Hepatic stellate cell (primary cell): ENCODE measurements at regions not wholly inside any gene's neighbourhood (a gene's known extent, or its start where the extent isn't known, plus 50 kb on each side); places are given as distances from the start of the nearest gene placed in this dataset.
"Not testable (repeated sequence)": the region's sequence is repeated elsewhere in the genome, so short reads cannot be mapped to it uniquely, and the experiment has no call there.

Experiments used
- DNase-seq: peaks from one replicate; pipeline ENCODE4 v3.0.0; 2011; ENCODE audit warnings: low spot score

DNA sequence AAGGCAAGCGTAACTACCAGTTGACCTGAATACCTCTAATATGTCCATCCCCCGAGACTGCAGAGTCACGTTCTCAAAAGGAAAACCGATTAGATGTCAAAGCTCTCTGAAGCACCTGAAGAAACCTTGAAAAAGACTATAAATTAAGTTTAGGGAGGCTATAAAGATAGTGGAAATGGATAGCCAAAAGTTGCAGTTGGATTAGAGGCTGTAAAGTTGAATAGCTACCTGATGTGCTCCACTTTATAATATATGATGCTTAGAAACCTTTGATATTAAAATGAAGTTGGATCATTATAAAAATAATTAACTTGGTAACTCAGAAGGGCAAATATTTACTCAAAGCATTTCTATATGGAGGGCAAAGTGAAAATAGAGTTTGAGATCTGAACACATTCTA lies 506.6 kb upstream of the AGA start:
- DNase-seq: no peak

DNA sequence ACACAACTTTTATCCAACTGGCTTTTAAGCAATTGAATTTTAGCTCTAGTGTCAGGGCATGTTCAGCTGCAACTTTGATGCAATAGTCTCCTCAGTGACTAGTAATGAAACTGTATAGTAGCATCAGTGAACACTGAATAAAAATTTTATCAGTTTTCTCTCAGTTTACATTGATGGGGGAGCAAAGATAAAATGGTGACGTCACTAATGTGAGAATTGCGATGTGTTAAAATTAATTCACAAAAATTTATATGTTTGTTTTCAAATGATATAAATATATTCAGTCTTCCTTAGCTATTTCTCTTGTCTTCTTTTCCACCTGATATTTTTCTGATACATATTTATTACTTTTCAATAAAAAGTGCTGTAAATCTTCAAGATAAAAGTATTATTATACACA lies 508.8 kb upstream of the AGA start:
- DNase-seq: no peak

DNA sequence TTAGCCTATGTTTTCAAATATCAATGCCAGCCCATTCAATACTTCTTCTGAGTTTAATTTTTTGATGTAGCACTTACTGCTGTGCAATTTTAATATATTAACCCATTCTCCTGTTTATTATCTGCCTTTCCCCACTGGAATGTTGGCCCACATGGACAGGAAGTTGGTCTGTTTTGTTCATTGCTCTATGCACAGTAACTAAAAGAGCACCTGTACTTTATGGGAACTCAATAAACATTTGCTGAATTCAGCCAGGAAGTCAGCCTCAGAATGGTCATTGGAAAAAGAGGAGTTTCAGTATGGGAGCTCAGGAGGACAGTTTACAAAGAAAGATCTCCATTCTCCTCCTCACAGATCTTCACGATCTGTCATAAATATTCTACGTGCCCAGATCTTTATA lies 510.5 kb upstream of the AGA start:
- DNase-seq: no peak

DNA sequence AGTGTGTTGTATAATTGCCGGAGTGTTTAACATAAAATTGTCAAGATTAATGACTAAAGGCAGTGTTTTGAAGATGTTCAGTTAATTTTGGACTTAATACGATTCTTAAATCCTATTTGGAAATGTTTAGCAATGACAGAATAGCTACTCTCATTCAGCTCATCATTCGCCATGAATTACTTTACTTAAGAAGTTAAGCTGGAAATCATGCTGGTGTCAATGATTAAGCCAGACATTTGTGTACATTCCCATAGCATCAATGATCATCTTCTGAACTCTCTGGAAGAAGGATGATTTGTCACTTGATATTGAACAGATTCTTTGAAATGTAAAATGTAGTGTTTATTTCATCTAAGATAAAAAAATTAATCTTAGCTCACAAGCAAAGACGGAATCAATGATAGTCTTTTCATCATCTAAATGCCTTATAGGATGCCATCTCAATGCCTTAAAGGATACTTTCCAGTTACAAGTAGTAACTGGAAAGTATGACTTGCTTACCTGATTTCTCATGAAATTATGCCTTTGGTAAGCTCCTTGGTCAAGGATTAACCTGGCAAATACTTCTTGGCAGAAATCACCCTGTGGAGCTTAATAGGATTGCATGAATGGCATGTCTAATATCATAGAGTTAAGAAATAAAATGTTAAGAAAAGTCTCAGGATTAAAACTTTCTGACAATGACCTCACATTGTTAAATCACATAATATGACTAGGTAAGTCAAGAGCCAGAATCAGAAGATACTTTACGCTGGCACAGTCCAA lies 515.5 kb upstream of the AGA start:
- no peak for DNase-seq

DNA sequence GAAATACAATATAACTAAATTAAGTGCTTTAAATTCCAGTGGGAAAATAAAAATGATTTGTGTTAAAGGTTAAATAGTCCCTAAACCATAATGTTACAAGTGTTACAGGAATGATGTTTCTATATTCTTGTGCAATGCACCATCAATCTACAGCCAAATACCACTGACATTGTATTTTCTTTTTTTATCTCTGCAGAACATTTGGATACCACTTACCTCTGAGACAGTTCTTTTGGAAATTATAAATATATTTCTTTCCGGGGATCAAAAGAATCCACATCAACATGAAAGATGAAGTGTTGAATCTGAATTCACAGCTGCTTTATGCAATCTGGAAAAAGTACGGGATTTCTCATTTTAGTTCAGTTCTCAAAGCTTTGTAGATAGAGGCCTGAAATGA lies 518.3 kb upstream of the AGA start:
- DNase-seq: no peak

DNA sequence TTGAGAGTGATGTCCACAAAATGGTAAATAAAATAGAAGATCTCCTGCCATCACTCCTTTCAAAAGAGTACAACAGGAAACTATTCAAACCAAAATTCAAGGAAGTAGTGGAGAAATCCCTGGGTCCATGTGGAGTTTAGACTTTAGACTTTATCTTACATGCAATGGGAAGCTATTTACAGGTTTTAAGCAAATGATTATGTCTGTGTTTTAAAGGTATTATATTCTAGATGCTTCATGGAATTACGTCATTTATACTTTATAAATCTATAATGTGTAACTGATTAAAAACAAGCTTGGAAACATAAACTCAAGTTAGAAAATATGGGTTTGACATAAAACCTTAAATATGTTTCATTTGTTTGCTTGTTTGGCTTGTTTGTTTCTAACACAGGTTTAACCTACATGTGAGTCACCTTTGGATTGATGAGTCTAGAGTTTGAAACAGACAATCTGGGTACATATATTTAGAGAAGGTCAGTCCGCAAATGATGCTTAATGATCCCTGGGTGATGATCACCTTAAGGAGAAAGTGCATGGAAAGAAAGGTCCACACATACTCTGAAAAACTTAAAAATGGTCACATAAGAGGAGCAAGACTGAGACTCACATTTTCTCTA lies 519.6 kb upstream of the AGA start:
- DNase-seq: no peak

DNA sequence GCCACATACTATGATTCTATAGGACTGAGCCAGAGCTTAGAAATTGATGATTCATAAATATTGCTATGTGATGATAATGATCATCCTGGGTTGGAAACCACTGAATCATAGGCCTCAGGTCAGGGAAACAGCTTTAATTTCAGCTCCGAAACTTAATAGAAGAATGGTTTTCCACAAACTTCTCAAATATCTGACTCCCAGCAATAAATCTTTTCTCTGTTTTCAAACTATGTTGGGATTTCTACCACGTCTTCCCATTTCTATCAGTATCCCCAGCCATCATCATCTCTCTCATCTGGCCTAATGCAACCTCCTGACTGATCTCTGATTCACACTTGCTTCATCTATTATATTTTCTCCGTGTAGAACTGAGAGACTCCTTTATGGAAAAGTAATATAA lies 521.8 kb upstream of the AGA start:
- no peak for DNase-seq

DNA sequence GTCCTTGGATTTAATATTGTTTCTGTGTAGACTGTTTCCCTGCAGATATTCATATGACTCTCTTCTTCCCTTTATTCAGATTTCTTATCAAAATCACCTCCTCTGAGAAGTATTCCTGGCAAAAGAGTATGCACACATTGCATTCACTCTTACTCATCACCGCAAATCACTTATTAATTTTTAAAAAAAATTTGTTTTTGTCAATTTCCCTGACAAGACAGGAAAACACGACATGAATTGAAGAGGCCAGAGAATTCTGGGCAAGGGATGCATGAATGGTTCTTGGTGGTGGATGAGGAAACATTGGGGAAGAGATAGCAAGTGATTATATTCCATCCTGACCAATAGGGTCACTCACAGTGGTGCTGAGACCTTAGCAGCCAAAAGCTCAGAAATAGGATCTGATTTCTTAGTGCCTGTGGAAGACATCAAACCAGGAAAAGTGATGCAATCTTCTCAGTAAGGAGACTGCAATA lies 522.5 kb upstream of the AGA start:
- no peak for DNase-seq

DNA sequence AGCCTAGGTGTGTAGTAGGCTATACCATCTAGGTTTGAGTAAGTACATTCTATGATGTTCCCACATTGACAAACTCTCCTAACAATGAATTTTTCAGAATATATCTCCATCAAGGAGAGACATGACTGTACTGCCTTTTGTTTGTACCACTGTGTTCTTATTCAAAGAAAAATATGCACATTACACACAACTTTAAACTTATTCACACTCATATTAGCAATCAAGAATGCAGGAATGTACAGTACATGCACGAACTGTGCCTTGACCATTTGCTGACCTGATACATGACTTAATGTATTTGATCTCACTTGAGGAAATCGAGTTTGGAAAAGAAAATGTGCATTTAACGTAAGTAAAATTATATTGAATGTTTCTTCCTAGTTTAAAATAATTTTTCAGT lies 525.1 kb upstream of the AGA start:
- DNase-seq: no peak

DNA sequence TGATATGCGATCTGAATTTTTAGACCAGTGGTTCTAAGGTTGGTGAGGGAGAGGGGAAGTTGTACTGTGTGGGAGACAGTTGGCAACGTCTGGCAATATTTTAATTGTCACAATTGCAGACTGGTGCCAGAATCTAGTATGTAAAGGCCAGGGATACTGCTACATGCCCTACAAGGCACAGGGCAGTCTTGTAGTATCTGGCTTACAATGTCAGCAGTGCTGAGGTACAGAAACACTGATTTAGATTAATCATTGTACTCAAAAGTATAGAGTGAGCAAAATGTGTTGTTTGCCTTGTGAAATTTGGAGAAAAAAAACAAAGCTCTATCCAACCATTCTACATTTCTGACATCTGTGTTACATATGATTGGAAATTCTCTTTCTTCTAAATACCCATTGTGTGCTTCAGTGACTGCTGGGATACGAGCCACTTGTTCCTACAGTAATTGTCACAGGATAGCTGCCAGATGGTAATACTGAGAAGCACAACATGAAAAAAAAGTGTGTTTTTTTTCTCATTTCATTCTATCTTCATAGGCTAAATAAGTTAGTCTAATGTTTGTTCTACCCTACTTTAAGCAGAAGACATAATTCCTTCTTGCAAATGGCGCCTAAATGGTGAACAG lies 526.7 kb upstream of the AGA start:
- DNase-seq: no peak

DNA sequence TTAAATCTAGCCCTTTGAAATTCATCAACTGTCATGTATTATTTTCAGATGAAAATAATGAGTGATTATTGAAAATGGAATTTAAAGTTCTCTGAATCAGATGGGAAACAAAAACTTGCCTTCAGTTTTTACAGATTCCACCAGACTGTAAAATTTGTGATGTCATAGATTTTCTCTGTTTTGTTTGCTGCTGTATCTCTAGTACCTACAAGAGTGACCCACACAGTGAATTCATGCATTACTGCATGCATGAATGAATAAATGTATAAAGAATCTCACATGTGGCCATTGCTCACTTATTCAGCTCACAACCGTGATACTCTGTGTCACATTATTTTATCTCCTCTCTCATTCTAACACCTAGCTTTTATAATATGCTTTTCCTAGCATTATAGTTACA lies 532.2 kb upstream of the AGA start:
- no peak for DNase-seq

DNA sequence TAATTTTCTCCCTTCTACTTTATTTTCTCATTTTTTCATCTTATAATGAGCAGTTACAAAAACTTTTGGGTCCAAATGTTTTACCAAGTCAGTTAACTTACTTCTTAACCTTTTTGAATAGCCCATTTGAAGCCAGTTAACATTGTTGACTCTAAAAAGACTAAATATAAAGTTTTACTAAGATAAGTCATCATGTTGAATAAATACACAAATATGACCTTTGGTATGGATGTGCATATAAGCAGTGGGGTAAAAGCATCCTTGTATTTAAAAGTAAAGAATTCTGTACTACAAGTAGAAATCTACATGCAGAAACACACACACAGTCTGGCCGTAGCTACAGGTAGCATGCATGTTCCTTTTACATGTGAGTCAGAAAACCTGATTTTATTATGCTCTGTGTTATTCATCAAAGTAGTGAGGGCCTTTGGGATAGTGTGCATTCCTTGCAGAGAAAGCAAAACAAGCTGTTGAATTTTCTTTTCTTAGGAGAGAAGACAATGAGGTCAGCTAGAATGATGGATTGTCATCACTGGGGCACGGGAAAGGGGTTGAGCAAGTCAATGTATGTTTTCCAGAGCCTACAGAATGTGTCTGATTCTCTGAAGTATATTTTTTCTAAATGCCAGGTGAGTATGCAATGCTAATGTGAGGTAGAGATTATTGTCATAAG lies 533.2 kb upstream of the AGA start:
- no peak for DNase-seq

DNA sequence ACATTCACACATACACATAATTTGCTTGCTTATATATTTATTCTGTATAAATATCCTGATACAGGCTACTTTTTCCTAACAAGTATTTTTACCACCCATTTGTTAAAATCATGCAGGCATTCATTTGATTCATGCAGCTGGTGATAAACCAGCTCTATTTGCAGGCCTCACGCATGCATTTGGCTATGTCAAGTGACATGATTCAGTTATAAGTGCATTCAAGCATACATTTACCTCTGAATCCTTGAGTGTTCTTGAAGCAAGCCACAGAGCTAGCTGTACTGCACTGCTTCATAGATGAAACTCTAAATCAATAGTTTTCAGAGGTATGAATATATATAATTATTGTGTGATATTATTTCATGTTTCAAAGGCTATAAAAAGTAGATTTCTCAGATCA lies 544.0 kb upstream of the AGA start:
- no peak for DNase-seq

DNA sequence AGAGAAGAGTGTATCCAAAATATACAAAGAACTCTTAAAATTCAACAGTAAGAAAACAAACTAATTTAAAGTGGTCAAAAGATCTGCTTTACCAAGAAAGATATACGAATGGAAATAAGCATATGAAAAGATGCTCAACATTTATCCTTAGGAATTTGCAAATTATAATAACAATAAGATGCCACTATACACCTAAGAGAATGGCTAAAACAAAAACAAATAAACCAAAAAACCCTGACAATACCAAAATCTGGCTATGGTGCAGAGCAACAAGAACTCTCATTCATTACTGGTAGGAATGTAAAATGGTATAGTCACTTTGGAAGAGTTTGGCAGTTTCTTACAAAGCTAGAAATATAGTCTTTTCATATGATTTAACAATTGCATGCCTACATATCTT lies 545.7 kb upstream of the AGA start:
- no peak for DNase-seq

DNA sequence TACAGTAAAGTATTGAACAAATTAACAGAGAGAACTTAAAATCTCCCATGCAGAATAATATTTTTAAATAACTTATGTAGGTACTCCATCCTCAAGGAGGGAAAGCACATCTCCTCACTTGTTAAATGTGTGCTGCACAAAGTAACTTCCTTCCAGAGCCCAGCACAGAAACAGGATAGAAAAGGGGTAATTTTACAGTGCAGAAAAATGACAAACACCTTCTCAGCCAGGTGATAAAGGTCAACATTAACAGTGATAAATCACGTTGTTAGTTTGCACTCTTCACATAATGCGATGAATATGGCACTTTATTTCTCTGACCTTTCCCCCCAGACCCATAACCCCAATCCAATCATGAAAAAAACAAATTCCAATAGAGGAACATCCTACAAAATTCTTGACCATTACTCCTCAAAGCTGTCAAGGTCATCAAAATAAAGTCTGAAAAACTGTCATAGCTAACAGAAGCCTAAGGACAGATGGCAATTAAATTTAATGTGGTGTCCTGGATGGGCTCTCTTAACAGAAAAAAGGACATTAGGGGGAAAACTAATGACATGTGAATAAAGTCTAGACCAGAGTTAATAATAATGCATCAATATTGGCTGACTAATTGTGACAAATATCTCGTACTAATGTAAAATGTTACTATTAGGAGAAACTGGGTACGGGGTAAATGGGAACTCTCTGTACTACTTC lies 547.4 kb upstream of the AGA start:
- DNase-seq: no peak

DNA sequence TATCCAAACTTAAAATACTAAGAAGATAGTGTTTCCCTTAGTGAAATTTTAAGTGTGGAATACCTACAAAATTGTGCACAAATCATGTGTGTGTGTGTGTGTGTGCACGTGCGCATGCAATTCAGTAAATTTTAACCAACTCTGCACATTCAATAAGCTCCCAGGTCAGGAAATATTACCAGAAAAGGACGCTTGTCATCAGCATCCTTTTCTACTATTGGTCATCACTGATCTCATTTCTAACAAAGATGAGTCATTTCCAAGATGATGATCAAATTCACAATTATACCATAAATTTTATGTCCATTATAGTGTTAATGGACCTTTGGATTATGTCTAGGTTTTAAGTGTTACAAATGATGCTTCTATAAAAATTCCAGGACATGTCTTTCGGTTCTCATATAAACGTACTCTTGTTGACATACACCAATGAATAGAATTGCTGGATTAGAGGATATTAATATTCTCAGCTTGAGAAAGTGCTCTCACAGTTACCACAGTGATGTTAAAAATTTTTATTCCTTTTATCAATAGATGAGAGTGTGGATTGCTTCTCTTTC lies 560.9 kb upstream of the AGA start:
- no peak for DNase-seq

DNA sequence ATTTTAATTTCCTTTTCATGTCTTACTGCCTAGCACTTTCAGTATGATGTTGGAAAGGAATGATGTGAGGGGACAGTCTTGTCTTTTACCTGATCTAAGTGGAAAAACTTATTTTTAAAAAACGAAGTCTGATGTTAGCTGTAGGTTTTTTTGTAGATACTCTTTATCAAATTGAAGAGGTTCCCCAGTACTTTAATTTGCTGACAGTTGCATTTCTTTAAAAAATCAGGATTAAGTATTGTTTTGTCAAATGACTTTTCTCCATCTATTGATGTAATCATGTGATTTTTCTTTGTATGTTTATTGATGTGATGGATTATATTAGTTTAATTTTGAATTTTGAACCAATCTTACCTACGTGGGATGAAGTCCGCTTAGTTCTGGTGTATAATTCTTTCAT lies 568.4 kb upstream of the AGA start:
- DNase-seq: no peak

DNA sequence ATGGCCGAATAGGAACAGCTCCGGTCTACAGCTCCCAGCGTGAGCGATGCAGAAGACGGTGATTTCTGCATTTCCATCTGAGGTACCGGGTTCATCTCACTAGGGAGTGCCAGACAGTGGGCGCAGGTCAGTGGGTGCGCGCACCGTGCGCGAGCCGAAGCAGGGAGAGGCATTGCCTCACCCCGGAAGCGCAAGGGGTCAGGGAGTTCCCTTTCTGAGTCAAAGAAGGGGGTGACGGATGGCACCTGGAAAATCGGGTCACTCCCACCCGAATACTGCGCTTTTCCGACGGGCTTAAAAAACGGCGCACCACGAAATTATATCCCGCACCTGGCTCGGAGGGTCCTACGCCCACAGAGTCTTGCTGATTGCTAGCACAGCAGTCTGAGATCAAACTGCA lies 572.8 kb upstream of the AGA start:
- DNase-seq: not testable (repeated sequence)

DNA sequence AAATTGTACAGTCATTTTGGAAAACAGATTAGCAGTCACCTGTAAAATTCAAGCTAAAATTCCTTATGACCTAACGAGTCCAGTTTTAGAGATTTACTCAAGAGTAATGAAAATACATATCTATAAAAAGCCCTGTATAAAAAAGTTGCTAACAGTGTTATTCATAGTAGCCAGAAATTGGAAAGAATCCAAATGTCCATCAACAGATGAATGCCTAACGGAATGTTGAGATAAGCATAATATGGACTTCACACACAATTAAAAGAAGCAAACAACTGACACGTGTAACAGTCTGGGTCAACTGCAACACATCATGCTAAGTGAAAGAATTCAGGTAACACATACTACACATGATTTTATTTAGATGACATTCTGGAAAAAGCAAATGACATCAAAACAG lies 584.8 kb upstream of the AGA start:
- no peak for DNase-seq

DNA sequence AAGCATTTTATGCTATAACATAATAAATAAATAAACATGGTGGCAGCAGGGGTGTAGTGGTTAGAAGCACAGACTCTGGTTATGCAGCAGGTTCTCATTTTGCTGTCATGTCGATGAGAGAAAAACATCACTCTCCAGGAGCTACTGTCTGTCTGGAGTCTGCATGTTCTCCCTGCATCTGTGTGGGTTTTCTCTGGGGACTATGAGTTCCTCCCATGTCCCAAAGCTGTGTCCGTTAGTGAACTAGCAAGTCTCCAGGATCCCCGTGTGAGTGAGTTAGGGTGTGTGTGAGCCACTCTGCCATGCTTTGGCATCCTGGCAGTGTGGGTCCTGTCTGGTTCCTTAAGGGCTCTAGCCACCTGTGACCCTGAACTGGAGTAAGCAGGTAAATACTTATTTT lies 585.6 kb upstream of the AGA start:
- no peak for DNase-seq

DNA sequence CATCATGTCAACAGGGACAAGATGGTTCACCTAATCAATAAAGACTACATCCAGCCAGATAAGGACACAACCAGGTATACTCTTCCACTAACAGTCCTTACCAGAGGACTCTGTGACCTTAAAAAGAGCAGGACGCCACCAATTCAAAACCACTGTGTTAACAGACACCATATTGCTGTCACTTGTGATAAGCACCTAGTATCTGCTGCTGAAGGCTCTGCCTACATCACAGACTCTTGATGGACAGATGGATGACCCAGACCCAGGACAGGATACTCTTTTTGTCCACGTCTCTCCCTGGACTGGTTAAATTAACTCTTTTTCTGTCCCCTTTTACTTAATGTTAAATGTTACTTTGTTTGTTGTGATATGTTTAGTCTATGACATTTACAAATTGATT lies 586.2 kb upstream of the AGA start:
- no peak for DNase-seq
